Activated effector memory CD4-positive, alpha-beta T cell treated with Interleukin-2 at 50 U/mL for 16 hours (primary cell): ENCODE measurements at regions not wholly inside any gene's neighbourhood (a gene's known extent, or its start where the extent isn't known, plus 50 kb on each side); places are given as distances from the start of the nearest gene placed in this dataset.

ENCODE experiments used
- DNase-seq: peaks from one replicate; pipeline ENCODE4 v3.0.0-alpha.2; 2020

DNA sequence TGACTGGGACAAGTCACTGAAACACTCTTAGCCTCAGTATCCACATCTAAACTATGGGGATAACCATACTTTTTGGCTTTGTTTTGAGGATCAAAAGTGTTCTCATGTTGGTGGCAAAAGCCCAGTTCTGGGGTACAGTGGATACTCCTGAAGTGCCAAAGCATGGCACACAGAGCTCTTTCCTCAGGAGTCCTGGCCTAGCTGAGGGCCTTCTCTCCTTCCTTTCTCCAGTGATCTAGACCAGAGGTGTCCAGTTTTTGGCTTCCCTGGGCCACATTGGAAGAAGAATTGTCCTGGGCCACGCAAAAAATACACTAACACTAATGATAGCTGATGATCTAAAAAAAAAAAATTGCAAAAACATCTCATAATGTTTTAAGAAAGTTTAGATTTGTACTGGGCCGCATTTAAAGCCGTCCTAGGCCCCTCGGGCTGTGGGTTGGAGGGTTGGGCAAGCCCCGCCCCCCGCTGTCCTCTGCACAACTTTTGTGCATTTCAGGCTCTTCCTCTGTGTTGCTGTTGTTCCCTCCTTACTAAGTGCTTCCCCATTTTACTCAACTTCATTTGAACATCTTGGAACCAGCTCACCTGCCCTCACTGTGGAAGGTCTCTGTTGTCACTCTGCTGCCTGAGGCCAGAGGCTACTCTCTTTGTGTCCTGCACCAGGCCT lies 337.0 kb downstream of the CYRIA start:
- DNase-seq, result no peak

DNA sequence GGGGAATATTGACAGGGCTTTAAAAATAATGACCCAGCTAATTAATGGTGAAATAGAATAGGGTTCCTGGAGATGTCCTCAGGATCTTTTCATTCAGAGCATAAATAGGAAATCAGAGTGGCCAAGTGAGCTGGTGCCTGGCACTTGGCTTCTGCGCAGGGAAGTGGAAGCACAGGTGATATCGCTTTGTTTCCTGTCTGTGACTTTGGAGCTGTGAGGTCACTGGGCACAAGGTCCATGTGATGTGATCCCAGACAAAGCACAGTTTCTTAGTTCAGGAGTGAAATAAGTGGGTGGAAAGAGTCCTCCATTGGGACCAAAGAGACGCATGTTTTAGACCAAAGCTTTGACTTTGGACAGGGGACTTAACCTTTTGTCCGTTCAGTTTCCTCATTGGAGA lies 338.3 kb downstream of the CYRIA start:
- no peak for DNase-seq

- no peak for DNase-seq
These were observed 338.8 kb downstream of the CYRIA start for GRCh38 chr2:16326711-16327300.

GRCh38 chr2:16325976-16326510 lies 339.6 kb downstream of the CYRIA start:
- no peak for DNase-seq

- DNase-seq, result no peak
These were observed 340.3 kb downstream of the CYRIA start for GRCh38 chr2:16325016-16325975.

DNA sequence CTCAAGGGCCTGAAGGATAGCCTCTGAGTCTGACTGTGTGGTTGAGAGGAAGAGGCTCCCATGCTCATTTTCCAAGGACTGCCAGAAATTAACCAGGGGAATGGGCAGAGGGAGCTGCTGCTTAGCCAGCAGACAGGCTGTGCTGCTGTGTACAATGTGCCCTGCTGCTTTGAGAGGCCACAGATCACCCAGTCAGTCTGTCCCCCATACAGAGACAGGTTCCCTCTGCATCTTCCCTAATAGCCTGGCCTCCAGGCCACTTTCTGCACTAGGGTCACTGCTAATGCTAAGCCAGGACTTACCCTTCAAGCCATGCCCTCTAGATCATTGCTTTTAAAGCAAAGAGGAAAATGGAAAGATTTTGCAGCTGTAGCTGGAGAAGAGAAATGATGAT lies 341.1 kb downstream of the CYRIA start:
- no peak for DNase-seq

DNA sequence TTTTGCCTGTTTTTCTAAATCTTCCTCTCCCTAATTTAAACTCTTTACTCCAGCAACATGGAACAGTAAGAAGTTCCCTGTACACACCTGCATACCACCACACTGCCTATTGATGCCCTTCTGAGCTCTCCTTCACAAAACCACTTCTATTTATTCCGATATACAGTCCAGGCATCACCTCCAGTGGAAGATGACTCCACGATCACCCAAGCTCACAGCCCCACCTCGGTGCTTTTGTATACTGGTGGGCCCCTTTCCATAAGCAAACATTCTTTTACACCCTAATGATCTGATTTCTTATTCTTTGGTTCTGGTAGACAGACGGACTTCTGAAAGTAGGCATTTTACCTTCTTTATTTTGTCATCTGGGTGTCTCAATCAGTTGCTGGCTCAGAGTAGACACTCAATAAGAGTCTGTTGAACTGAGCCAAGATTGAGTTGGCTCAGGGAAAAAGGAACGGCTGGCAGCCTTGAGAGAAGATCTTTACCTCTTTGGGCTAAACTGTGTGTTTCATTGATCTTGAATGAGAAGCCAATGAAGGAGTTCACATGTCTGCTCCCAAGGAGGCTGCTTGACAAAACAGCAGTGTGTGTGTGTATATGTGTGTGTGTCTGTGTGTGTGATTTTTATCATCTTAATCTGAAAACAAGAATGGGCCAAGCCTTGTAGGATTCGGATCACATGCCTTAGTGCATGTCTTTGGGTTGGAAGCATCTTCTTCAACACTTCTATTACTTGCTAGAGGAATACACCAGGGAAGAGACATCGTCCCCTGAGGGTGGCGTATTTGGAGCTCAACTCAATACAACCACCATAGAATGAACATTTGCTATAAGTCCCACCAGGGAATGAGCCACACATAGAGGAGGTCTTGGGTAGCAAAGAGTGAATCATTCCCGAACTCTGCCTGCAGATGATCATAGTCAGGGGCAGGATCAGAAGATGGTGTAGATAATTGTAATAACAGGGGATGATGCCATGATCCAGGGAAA lies 341.8 kb downstream of the CYRIA start:
- no peak for DNase-seq

DNA sequence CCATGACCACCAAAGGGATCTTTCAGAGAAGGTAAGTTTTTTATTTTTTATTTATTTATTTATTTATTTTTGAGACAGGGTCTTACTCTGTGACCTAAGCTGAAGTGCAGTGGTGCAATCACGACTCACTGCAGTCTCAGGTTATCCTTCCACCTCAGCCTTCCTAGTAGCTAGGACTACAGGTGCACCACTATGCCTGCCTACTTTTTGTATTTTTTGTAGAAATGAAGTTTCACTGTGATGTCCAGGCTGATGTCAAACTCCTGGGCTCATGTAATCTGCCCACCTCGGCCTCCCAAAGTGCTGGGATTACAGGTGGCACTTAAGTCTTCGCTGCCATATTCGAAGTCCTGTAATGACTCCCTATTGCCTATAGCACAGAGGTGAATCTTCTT lies 342.5 kb downstream of the CYRIA start:
- DNase-seq, result no peak

GRCh38 chr2:16322308-16323125 lies 343.1 kb downstream of the CYRIA start:
- DNase-seq, result no peak

DNA sequence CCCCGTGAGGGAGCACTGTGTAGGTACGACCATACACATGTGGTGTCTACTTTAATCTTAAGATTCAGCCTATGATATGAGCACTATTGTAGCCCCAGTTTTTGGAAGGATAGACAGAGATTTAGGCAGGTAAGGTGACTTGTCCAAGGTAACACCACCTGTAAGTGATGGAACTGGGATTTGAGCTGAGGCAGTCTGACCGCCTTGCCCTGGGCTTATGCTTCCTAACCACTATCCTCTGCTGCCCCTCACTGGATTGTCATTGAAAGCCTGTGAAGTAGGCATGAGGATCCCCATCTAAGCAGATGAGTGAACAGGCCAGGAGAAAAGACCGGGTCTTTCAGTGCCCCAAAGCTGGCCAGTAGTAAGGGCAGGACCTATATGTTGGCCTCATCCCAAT lies 343.8 kb downstream of the CYRIA start:
- DNase-seq, result no peak

DNA sequence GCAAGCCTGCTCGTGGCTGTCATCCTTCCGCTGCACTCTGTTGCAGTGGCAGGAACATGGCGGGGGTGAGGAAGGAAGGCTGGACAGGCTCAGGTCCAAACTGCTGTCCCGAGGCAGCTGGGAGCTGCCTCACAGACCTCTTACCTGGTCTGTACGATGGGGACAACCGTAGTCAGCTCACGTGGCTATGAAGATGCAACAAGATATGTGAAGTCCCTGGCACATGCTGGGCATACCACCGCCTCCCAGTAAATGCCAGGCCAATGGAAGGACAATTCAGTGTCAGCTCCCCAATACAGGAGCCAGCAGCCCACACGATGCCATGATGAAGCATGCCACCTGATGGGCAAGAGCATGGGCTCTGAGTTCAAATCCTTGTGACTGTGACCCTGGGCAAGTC lies 344.4 kb downstream of the CYRIA start:
- DNase-seq, result no peak

DNA sequence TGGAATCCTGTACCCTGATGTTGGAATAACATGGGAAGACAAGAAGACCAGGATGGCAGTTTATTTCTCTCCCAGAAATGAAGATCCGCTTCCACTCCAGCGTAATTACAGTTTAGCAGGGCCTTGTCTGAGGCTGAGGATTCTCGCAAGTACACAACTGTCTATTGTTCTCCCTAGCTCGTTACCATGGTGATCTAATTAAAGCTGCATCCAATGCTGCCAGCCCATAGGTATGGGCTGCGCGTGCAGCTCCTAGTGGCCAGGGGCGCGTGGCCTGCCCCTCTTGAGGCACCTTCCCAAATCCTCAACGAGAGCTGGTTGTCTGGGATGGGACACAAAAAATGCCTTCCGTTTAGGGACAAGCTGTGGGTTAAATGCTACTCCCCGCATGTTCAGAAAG lies 344.9 kb downstream of the CYRIA start:
- DNase-seq, result no peak

- DNase-seq, result no peak
These were observed 346.0 kb downstream of the CYRIA start for GRCh38 chr2:16319551-16320121.

- no peak for DNase-seq
These were observed 347.0 kb downstream of the CYRIA start for GRCh38 chr2:16318474-16319195.

- no peak for DNase-seq
These were observed 347.6 kb downstream of the CYRIA start for GRCh38 chr2:16318051-16318450.

DNA sequence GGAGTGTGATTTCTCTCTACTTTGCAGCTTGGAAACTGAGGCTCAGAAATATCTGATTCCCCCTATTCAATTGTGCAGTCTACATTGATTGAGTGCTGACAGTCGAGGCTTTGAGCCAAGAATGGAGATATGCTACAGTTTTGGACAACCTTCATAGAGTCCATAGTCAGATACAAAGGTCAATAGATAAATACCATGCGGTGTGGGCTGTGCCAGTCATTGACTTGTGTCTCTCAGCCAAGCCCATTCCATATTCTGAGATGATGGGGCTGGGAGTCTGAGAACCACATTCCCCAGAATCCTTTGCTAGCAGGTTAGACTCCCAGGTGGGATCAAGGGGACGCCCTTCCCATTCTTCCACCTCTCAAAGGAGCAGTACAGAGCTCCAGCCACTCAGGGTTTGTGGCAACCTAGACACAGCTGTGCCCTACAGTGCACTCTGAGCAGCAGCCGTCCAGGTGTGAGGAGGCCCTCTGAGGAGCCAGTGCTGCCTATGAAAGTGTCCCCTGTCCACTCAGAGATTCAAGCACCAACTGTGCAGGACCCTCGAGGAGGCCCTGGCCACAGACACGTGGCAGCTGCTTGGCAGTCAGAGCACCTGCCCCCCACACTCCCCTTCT lies 348.3 kb downstream of the CYRIA start:
- no peak for DNase-seq

DNA sequence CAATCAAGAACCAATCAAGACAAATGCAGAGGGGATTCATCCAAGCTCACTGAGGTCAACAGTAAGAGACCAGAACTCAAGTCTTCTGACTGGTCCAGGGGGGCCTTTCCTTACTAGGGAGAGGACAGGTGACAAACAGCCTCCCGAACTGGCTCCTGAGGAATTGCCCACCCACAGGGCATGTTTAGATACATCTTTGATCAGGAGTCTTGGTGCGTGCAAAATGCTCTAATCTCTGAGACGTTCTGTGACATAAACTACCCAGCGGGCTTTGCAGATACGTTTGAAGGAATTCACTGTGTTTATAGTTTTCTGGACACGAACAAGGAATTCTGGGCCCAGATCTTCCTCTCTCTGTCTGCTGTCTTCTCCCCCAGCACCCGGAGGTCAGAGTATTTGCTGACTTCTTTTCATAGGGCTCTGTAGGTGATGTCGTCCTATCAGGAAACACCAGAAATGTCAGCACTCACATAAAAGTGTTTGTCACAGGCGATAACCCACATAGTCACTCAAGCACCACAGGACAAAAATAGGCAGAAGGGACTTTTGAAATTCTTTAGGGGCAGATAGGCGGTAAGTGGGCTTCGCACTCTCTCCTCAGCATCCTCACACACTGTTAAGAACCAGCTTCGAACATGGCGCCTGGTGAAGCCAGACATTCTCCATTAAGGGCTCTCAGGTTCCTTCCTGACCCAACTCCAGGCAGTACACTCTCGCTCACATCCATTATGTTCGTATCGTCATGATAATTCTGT lies 349.0 kb downstream of the CYRIA start:
- no peak for DNase-seq

DNA sequence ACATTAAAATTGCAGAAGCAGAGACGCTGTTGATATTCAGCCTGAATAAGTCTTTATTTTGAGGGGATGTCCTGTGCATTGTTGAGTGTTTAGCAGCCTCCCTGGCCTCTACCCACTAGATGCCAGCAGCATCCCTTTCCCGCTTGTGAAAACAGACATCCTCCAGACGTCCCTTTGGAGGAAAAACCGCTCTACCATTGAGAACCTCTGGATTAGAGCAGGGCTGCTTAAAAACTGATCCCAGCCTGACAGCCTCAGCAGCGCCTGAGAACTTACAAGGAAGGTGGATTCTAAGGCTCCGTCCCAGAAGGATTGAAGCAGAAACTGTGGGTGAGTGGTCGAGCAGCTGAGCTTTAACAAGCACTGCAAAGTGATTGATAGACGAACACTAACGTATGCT lies 349.7 kb downstream of the CYRIA start:
- no peak for DNase-seq

- no peak for DNase-seq
These were observed 350.2 kb downstream of the CYRIA start for GRCh38 chr2:16315458-16315835.
